ENCODE measurements at regions not wholly inside any gene's neighbourhood (a gene's known extent, or its start where the extent isn't known, plus 50 kb on each side); places are given as distances from the start of the nearest gene placed in this dataset.

DNA sequence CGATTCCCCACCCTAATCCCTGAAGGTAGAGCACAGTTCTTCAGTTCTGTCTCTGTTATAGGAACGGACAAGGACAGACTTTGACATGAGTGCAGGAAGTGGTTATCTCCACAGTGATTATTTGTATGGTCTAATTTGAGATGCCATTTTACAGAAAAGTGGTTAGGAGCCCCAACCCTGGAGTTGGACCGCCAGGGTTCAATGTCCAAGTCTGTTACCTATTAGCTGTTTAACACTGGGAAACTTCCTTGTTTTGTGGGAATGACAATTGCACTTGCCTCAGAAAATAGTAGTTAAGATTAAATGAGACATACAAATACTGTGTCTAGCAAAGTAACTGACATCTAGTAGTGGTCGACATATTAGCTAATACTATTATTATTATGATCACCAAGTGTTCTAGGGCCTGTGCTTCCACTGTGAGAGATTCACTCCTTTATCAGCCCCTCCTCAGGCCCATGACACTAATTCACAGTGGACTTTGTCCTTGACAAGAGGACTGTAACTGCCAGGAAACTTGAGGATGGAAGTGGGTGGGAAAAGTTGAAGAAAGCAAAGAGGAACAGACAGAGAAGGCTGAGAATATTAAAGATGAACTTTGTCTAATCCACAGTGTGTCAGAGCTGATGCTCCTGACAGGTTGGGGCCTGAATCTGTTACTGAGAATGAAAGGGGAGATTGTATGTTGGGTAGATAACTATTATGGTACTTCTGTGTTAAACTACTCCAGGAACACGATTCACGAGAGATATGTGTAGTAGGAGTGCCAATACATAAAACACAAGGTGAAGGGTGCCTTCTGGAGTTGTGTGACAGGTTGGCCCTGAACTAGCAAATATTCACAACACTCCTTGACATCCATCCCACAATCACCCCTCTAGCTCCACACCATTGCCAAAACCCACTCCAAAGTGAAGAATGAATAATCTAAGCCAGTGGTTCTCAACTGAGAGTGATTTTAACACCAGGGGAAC, 66.4 kb downstream of the TAC1 start:
- DNase-seq: peak in 2 of 3 donors; percentile 42 to 49
- peak overlapping the region in 3 of 4 donors; percentile 19 to 66 (median 56) for H3K27ac ChIP-seq
- H3K9me3 ChIP-seq: no peaks in the 10 kb centered on the region
- no peak overlapping the region for H3K4me3 ChIP-seq
- no peaks in the 10 kb centered on the region for H3K4me1 ChIP-seq
- H3K27me3 ChIP-seq: no peaks in the 10 kb centered on the region
- H3K36me3 ChIP-seq: no peaks in the 10 kb centered on the region
- TF ChIP-seq, protein P1, sequence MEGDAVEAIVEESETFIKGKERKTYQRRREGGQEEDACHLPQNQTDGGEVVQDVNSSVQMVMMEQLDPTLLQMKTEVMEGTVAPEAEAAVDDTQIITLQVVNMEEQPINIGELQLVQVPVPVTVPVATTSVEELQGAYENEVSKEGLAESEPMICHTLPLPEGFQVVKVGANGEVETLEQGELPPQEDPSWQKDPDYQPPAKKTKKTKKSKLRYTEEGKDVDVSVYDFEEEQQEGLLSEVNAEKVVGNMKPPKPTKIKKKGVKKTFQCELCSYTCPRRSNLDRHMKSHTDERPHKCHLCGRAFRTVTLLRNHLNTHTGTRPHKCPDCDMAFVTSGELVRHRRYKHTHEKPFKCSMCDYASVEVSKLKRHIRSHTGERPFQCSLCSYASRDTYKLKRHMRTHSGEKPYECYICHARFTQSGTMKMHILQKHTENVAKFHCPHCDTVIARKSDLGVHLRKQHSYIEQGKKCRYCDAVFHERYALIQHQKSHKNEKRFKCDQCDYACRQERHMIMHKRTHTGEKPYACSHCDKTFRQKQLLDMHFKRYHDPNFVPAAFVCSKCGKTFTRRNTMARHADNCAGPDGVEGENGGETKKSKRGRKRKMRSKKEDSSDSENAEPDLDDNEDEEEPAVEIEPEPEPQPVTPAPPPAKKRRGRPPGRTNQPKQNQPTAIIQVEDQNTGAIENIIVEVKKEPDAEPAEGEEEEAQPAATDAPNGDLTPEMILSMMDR (IDR thresholded peaks at IDR 0.05): no peak
- TF ChIP-seq POLR2A (IDR thresholded peaks at IDR 0.05): no peak

DNA sequence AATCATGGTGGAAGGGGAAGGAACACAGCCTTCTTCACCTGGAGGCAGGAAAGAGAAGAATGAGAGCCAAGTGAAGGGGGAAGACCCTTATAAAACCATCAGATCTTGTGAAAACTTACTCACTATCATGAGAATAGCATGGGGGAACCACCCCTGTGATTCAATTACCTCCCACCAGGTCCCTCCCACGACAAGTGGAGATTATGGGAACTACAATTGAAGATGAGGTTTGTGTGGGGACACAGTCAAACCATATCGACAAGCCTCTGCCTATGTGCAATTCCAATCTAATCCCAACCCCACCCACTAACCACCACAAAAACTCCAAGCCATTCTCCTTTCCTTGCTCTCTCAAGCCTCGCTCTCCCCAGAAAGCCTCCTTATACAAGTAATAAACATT, 69.2 kb downstream of the TAC1 start:
- no peak for TF ChIP-seq POLR2A (IDR thresholded peaks at IDR 0.05)
- TF ChIP-seq, protein P1 (IDR thresholded peaks at IDR 0.05): no peak
- H3K27me3 ChIP-seq: no peaks in the 10 kb centered on the region
- H3K9me3 ChIP-seq: no peaks in the 10 kb centered on the region
- H3K36me3 ChIP-seq: no peaks in the 10 kb centered on the region
- no peak overlapping the region for H3K27ac ChIP-seq
- H3K4me1 ChIP-seq: no peaks in the 10 kb centered on the region
- H3K4me3 ChIP-seq: no peak overlapping the region
- DNase-seq: no peak
